H1 (cell line): ENCODE measurements at regions not wholly inside any gene's neighbourhood (a gene's known extent, or its start where the extent isn't known, plus 50 kb on each side); places are given as distances from the start of the nearest gene placed in this dataset.

Experiments
- CTCF ChIA-PET: fragments of 300-600 bp; sonication (Branson Sonifier 250); formaldehyde crosslinking; loops from one replicate; lab custom pipeline; 2021; ENCODE audit not compliant: partially characterized antibody; lab: Charles Lee
- POLR2A ChIA-PET: fragments of 300-600 bp; sonication (Branson Sonifier 250); formaldehyde crosslinking; loops from one replicate; lab custom pipeline; 2021; ENCODE audit warnings: inconsistent platforms; ENCODE audit not compliant: partially characterized antibody; lab: Charles Lee
- DNase-seq, 2 experiments: peaks; one replicate each; pipeline versions ENCODE4 v3.0.0 to v3.0.0-alpha.2; 2010 to 2022; ENCODE audit warnings: low spot score in 2 of 2, low read depth in 1 of 2, mixed read lengths in 1 of 2
- FAIRE-seq: peaks from 2 replicates; lab custom pipeline; 2011; peaks lifted over from hg19 to GRCh38; lab: Jason Lieb, UNC
- H2AFZ ChIP-seq: 2 replicates; pipeline ENCODE4 v1.8.1; 2012; ENCODE audit warnings: low read length, inconsistent platforms
- H2AK5ac ChIP-seq: 2 replicates; pipeline ENCODE4 v1.6.1; 2013; ENCODE audit warnings: low read depth, low read length
- H2BK120ac ChIP-seq: replicated peaks from 2 replicates; pipeline ENCODE3; 2013; ENCODE audit warnings: low read depth, low read length, inconsistent platforms
- H2BK12ac ChIP-seq: 2 replicates; pipeline ENCODE4 v1.6.1; 2013; ENCODE audit warnings: low read depth, low read length
- H2BK15ac ChIP-seq: 2 replicates; pipeline ENCODE4 v1.6.1; 2013; ENCODE audit warnings: low read length
- H2BK20ac ChIP-seq: 2 replicates; pipeline ENCODE4 v1.6.1; 2013; ENCODE audit warnings: low read length
- H2BK5ac ChIP-seq: 2 replicates; pipeline ENCODE4 v1.6.1; 2013; ENCODE audit warnings: low read depth, low read length
- H3K14ac ChIP-seq: 2 replicates; pipeline ENCODE4 v1.6.1; 2013; ENCODE audit warnings: inconsistent platforms; ENCODE audit not compliant: insufficient read length
- H3K18ac ChIP-seq: 2 replicates; pipeline ENCODE4 v1.6.1; 2013; ENCODE audit warnings: low read length; ENCODE audit errors: extremely low read depth
- H3K23ac ChIP-seq: 2 replicates; pipeline ENCODE4 v1.6.1; 2013; ENCODE audit warnings: inconsistent platforms; ENCODE audit not compliant: insufficient read length
- H3K23me2 ChIP-seq: 2 replicates; pipeline ENCODE4 v1.6.1; 2013; ENCODE audit warnings: low read depth, low read length
- H3K27ac ChIP-seq: 2 replicates; pipeline ENCODE4 v1.6.1; 2011; ENCODE audit warnings: low read depth, low read length, inconsistent platforms
- H3K27me3 ChIP-seq, 4 experiments: replicated peaks in 1 of 4; 1 replicate in 1 of 4; 2 replicates in 3 of 4; pipeline versions ENCODE4 v1.6.1 to v1.8.1; 2011 to 2013; ENCODE audit warnings: low read length in 3 of 4, mild to moderate bottlenecking in 3 of 4, inconsistent platforms in 2 of 4, mixed read lengths in 2 of 4, moderate library complexity in 1 of 4; ENCODE audit not compliant: control insufficient read depth in 3 of 4, insufficient read depth in 3 of 4; ENCODE audit errors: extremely low read depth in 1 of 4
- H3K36me3 ChIP-seq, 4 experiments: 2 replicates each; pipeline versions ENCODE4 v1.6.1 to v1.8.1; 2011 to 2013; ENCODE audit warnings: mild to moderate bottlenecking in 4 of 4, low read length in 3 of 4, moderate library complexity in 2 of 4, control low read depth in 1 of 4, inconsistent platforms in 1 of 4; ENCODE audit not compliant: insufficient read depth in 4 of 4, control insufficient read depth in 2 of 4
- H3K4ac ChIP-seq: replicated peaks from 2 replicates; pipeline ENCODE3; 2013; ENCODE audit warnings: low read length, low read depth, mixed read lengths, inconsistent platforms; ENCODE audit not compliant: insufficient read length
- H3K4me1 ChIP-seq, 4 experiments: replicated peaks in 1 of 4; 1 replicate in 1 of 4; 2 replicates in 3 of 4; pipeline versions ENCODE4 v1.6.1 to v1.8.1; 2011 to 2013; ENCODE audit warnings: low read length in 3 of 4, inconsistent platforms in 2 of 4, mixed read lengths in 1 of 4; ENCODE audit not compliant: insufficient read depth in 4 of 4, control insufficient read depth in 3 of 4
- H3K4me2 ChIP-seq, 2 experiments: 2 replicates each; pipeline versions ENCODE4 v1.6.1 to v1.8.1; 2011 to 2013; ENCODE audit warnings: low read depth in 2 of 2, low read length in 2 of 2, control low read depth in 1 of 2, inconsistent platforms in 1 of 2, mild to moderate bottlenecking in 1 of 2; ENCODE audit not compliant: insufficient read depth in 1 of 2
- H3K4me3 ChIP-seq, 4 experiments: fragments of 200-600, 300-600 bp in 1 of 4; sonication (generic), shearing (Covaris generic), sonication (Bioruptor Twin) in 1 of 4; 2 replicates each; pipeline versions ENCODE4 v1.5.1 to v1.8.1; 2011 to 2016; ENCODE audit warnings: low read length in 4 of 4, low read depth in 3 of 4, control low read depth in 2 of 4, inconsistent platforms in 2 of 4, mild to moderate bottlenecking in 2 of 4, mixed read lengths in 1 of 4, moderate library complexity in 1 of 4; ENCODE audit not compliant: insufficient read depth in 2 of 4; ENCODE audit errors: extremely low read depth in 1 of 4
- H3K56ac ChIP-seq: replicated peaks from 2 replicates; pipeline ENCODE3; 2013; ENCODE audit warnings: low read depth, mild to moderate bottlenecking, mixed read lengths, low read length, inconsistent platforms; ENCODE audit not compliant: insufficient read length
- H3K79me1 ChIP-seq: 2 replicates; pipeline ENCODE4 v1.6.1; 2013; ENCODE audit warnings: low read depth, low read length, control low read depth
- H3K79me2 ChIP-seq, 2 experiments: 2 replicates each; pipeline versions ENCODE4 v1.6.1 to v1.8.1; 2012 to 2013; ENCODE audit warnings: low read length in 2 of 2, mild to moderate bottlenecking in 2 of 2, inconsistent platforms in 1 of 2; ENCODE audit not compliant: insufficient read depth in 2 of 2, control insufficient read depth in 1 of 2
- H3K9ac ChIP-seq, 4 experiments: replicated peaks in 1 of 4; 1 replicate in 1 of 4; 2 replicates in 3 of 4; pipeline versions ENCODE4 v1.6.1 to v1.8.1; 2011 to 2013; ENCODE audit warnings: low read depth in 3 of 4, low read length in 3 of 4, control low read depth in 2 of 4, mild to moderate bottlenecking in 2 of 4, moderate library complexity in 2 of 4, inconsistent platforms in 1 of 4; ENCODE audit errors: extremely low read depth in 1 of 4
- H3K9me3 ChIP-seq, 2 experiments: 2 replicates each; pipeline versions ENCODE4 v1.6.1 to v1.8.1; 2012 to 2013; ENCODE audit warnings: mild to moderate bottlenecking in 2 of 2, moderate library complexity in 2 of 2, control low read depth in 1 of 2, inconsistent platforms in 1 of 2, low read depth in 1 of 2, low read length in 1 of 2, mixed read lengths in 1 of 2; ENCODE audit not compliant: insufficient read depth in 2 of 2
- H4K20me1 ChIP-seq, 2 experiments: replicated peaks in 1 of 2; 2 replicates each; pipeline versions ENCODE3 to v1.8.1; 2011 to 2013; ENCODE audit warnings: inconsistent platforms in 2 of 2, low read length in 2 of 2, mild to moderate bottlenecking in 1 of 2; ENCODE audit not compliant: insufficient read depth in 2 of 2, control insufficient read depth in 1 of 2
- H4K5ac ChIP-seq: 2 replicates; pipeline ENCODE4 v1.6.1; 2013; ENCODE audit warnings: low read length, low read depth, mixed read lengths, inconsistent platforms; ENCODE audit not compliant: insufficient read length
- H4K8ac ChIP-seq: 2 replicates; pipeline ENCODE4 v1.8.0; 2013; ENCODE audit warnings: mild to moderate bottlenecking, moderate library complexity, low read length, inconsistent platforms; ENCODE audit not compliant: insufficient read depth; ENCODE audit errors: extremely low read depth
- H4K91ac ChIP-seq: replicated peaks from 2 replicates; pipeline ENCODE3; 2013; ENCODE audit warnings: low read length, mixed read lengths, inconsistent platforms; ENCODE audit not compliant: insufficient read length
- CBX5 ChIP-seq: fragments of 300-800, 300-1000 bp; sonication (generic); IDR thresholded peaks from 2 replicates; pipeline ENCODE4 v1.7.1; 2016; ENCODE audit warnings: antibody characterized with exemption, low read length, low read depth
- CBX8 ChIP-seq: fragments of 300-800, 300-1000 bp; sonication (generic); IDR thresholded peaks from 2 replicates; pipeline ENCODE4 v1.7.1; 2016; ENCODE audit warnings: low read depth, low read length, borderline replicate concordance
- CHD2 ChIP-seq: IDR thresholded peaks from 2 replicates; pipeline ENCODE4 v1.6.1; 2012; ENCODE audit warnings: low read length, improper control_type of control experiment
- CREB1 ChIP-seq: IDR thresholded peaks from 2 replicates; pipeline ENCODE4 v1.6.1; 2012; ENCODE audit warnings: inconsistent platforms
- EGR1 ChIP-seq: IDR thresholded peaks from 2 replicates; pipeline ENCODE4 v1.6.1; 2011; ENCODE audit warnings: low read depth, low read length, borderline replicate concordance
- EZH2 ChIP-seq: fragments of 200-600 bp; sonication (generic); IDR thresholded peaks from 2 replicates; pipeline ENCODE4 v1.7.1; 2012; ENCODE audit warnings: low read depth, mild to moderate bottlenecking, moderate library complexity, low read length, inconsistent platforms; ENCODE audit not compliant: severe bottlenecking
- JUN ChIP-seq: IDR thresholded peaks from 2 replicates; pipeline ENCODE4 v1.6.1; 2011; ENCODE audit warnings: low read depth, mild to moderate bottlenecking, improper control_type of control experiment, low read length
- KDM4A ChIP-seq: IDR thresholded peaks from one replicate; pipeline ENCODE4 v1.7.1; 2012; ENCODE audit warnings: low read depth, mild to moderate bottlenecking, moderate library complexity, low read length, inconsistent platforms; ENCODE audit not compliant: severe bottlenecking
- PHF8 ChIP-seq: fragments of 200-600 bp; sonication (generic); conservative IDR thresholded peaks from 2 replicates; pipeline ENCODE4 v1.7.1; 2012; ENCODE audit warnings: low read depth, mild to moderate bottlenecking, inconsistent platforms, low read length, moderate library complexity
- RNF2 ChIP-seq: fragments of 200-900, 300-1000 bp; sonication (generic); IDR thresholded peaks from 2 replicates; pipeline ENCODE4 v1.7.1; 2016; ENCODE audit warnings: borderline replicate concordance, low read depth, mild to moderate bottlenecking, antibody characterized with exemption, low read length; ENCODE audit not compliant: poor library complexity, severe bottlenecking; ENCODE audit errors: missing control alignments
- WGBS, 2 experiments: shearing (Covaris generic) in 1 of 2; methylation state at CpG; one replicate each; pipeline versions ENCODE4 v1.1.6 to v1.1.7; 2013 to 2015; ENCODE audit warnings: low lambda C conversion rate in 2 of 2, mixed read lengths in 2 of 2, inconsistent platforms in 1 of 2, low coverage in 1 of 2, missing lambda C conversion rate in 1 of 2; ENCODE audit not compliant: insufficient replicate concordance in 2 of 2, insufficient coverage in 1 of 2, insufficient read length in 1 of 2; ENCODE audit errors: extremely low coverage in 1 of 2, missing lambda C conversion rate in 1 of 2; 5-methylcytosine and 5-hydroxymethylcytosine counted together
- TF ChIP-seq, protein P1 (sequence below): IDR thresholded peaks from 2 replicates; pipeline ENCODE4 v1.6.1; 2012; ENCODE audit warnings: inconsistent platforms

DNA sequence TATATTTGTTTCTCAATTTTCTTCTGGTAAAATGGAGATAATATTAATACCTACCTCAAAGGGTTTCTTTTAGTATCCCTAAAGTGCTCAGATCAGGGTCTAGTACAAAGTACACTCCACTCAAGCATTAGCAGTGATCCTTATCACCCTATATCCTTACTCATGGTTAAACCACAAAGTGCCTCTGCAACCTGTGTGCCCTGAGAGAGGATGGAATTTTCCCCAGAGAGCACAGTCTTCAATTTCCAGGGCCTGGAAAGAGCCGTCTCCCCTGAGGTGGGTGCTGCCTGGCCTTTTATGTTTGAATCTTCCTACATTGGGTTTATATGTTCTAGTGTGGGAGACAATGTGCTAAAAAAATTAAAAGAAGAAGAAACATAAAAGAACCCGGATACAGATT lies 183.1 kb upstream of the FBXO33 start:
- no peak overlapping the region for H4K8ac ChIP-seq
- H3K18ac ChIP-seq, result no peak overlapping the region
- no peaks in the 10 kb centered on the region for H3K23me2 ChIP-seq
- CTCF ChIA-PET, result interaction anchor here (0.6 kb wide), 1 partner anchor 665 kb away, joined by 3 read pairs; no protein-coding TSS in a partner anchor
- H3K36me3 ChIP-seq, result no peaks in the 10 kb centered on the region
- no peaks in the 10 kb centered on the region for H3K9me3 ChIP-seq
- no peak overlapping the region for H2BK15ac ChIP-seq
- H4K91ac ChIP-seq, result no peak overlapping the region
- H3K27ac ChIP-seq, result no peak overlapping the region
- H2BK20ac ChIP-seq, result no peak overlapping the region
- H3K4ac ChIP-seq, result no peak overlapping the region
- no peak for DNase-seq
- H2BK120ac ChIP-seq, result no peak overlapping the region
- WGBS, 2 experiments, result 91% methylated on average over 2 of the region's 2 CpGs; no CpG with 5 or more reads in 1 of the 2 experiments
- H3K27me3 ChIP-seq, result no peaks in the 10 kb centered on the region
- no peak overlapping the region for H3K23ac ChIP-seq
- no peaks in the 10 kb centered on the region for H3K79me2 ChIP-seq
- H3K56ac ChIP-seq, result no peak overlapping the region
- H3K4me2 ChIP-seq, result no peak overlapping the region
- no peak overlapping the region for H2BK12ac ChIP-seq
- H2AK5ac ChIP-seq, result no peak overlapping the region
- no peak overlapping the region for H4K5ac ChIP-seq
- TF ChIP-seq RNF2 (no peak), EZH2 (no peak), PHF8 (no peak), CBX8 (no peak), EGR1 (no peak), JUN (no peak), CBX5 (no peak), CREB1 (no peak), CHD2 (no peak), KDM4A (no peak)
- TF ChIP-seq, protein P1, sequence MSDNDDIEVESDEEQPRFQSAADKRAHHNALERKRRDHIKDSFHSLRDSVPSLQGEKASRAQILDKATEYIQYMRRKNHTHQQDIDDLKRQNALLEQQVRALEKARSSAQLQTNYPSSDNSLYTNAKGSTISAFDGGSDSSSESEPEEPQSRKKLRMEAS, result no peak
- H3K14ac ChIP-seq, result no peak overlapping the region
- no peaks in the 10 kb centered on the region for H3K4me1 ChIP-seq
- no peak overlapping the region for H3K4me3 ChIP-seq
- no peak overlapping the region for H3K9ac ChIP-seq
- no peak overlapping the region for H2BK5ac ChIP-seq
- POLR2A ChIA-PET, result no interaction called here
- no peak for FAIRE-seq
- H3K79me1 ChIP-seq, result no peaks in the 10 kb centered on the region
- H2AFZ ChIP-seq, result no peak overlapping the region
- no peaks in the 10 kb centered on the region for H4K20me1 ChIP-seq
